HG02852 (cell line): ENCODE measurements at regions not wholly inside any gene's neighbourhood (a gene's known extent, or its start where the extent isn't known, plus 50 kb on each side); places are given as distances from the start of the nearest gene placed in this dataset.
"Not testable (repeated sequence)": the region's sequence is repeated elsewhere in the genome, so short reads cannot be mapped to it uniquely, and the experiment has no call there.

Experiments
- ATAC-seq: cut with Tn5 transposase; IDR thresholded peaks from one replicate; pipeline ENCODE4 v1.9.1; 2021; ENCODE audit warnings: mild to moderate bottlenecking, moderate library complexity; ENCODE audit not compliant: unreplicated experiment

- ATAC-seq, result no peak
These were observed 1009.4 kb upstream of the CELF4 start for GRCh38 chr18:38575023-38575422.

GRCh38 chr18:38572554-38573111 is 1007.0 kb upstream of the CELF4 start:
- ATAC-seq, result no peak

- no peak for ATAC-seq
These were observed 1006.1 kb upstream of the CELF4 start for GRCh38 chr18:38571651-38572050.

- no peak for ATAC-seq
These were observed 999.9 kb upstream of the CELF4 start for GRCh38 chr18:38565513-38565912.

- no peak for ATAC-seq
These were observed 997.9 kb upstream of the CELF4 start for GRCh38 chr18:38563396-38563980.

GRCh38 chr18:38557006-38557405 is 991.4 kb upstream of the CELF4 start:
- no peak for ATAC-seq

- no peak for ATAC-seq
These were observed 987.2 kb upstream of the CELF4 start for GRCh38 chr18:38552732-38553321.

- ATAC-seq, result no peak
These were observed 986.3 kb upstream of the CELF4 start for GRCh38 chr18:38551881-38552280.

- ATAC-seq, result no peak
These were observed 979.5 kb upstream of the CELF4 start for GRCh38 chr18:38545071-38545470.

GRCh38 chr18:38539856-38540255 is 974.3 kb upstream of the CELF4 start:
- no peak for ATAC-seq

GRCh38 chr18:38539371-38539770 is 973.8 kb upstream of the CELF4 start:
- ATAC-seq, result no peak

- ATAC-seq, result no peak
These were observed 968.5 kb upstream of the CELF4 start for GRCh38 chr18:38534073-38534472.

- no peak for ATAC-seq
These were observed 961.3 kb upstream of the CELF4 start for GRCh38 chr18:38526922-38527321.

GRCh38 chr18:38525039-38525438 is 959.4 kb upstream of the CELF4 start:
- ATAC-seq, result no peak

GRCh38 chr18:38520786-38521185 is 955.2 kb upstream of the CELF4 start:
- no peak for ATAC-seq

GRCh38 chr18:38502539-38502938 is 936.9 kb upstream of the CELF4 start:
- ATAC-seq, result no peak

- no peak for ATAC-seq
These were observed 931.7 kb upstream of the CELF4 start for GRCh38 chr18:38497266-38497665.

- no peak for ATAC-seq
These were observed 930.7 kb upstream of the CELF4 start for GRCh38 chr18:38496222-38496793.

- ATAC-seq, result no peak
These were observed 928.5 kb upstream of the CELF4 start for GRCh38 chr18:38494065-38494464.

GRCh38 chr18:38491195-38491594 is 925.6 kb upstream of the CELF4 start:
- ATAC-seq, result no peak

- ATAC-seq, result not testable (repeated sequence)
These were observed 924.1 kb upstream of the CELF4 start for GRCh38 chr18:38489721-38490120.

GRCh38 chr18:38487521-38487920 is 921.9 kb upstream of the CELF4 start:
- ATAC-seq, result no peak
